ENCODE measurements at regions not wholly inside any gene's neighbourhood (a gene's known extent, or its start where the extent isn't known, plus 50 kb on each side); places are given as distances from the start of the nearest gene placed in this dataset.
"Not testable (repeated sequence)": the region's sequence is repeated elsewhere in the genome, so short reads cannot be mapped to it uniquely, and the experiment has no call there.

DNA sequence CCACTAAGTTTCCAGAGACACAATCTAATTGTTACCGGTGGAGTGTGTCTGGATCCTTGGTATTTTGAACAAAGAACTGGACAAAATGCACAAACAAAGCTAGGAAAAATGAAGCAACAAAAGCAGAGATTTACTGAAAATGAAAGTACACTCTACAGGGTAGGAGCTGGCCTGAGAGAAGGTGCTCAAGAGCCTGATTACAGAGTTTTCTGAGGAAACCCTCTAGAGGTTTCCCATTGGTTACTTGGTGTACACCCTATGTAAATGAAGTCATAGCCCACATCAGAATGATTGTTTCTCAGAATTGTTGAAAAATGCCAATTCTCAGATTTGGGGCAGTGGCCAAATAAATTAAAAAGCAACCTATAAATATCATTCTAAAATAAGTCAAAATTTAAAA lies 436.4 kb downstream of the KCNJ18 start:
- intact Hi-C loops (cut with micrococcal nuclease; ENCODE audit: unreplicated experiment): no loop called here
- Histone ChIP-seq H3K36me3 (ENCODE audit: control insufficient read depth, insufficient read depth, low read length) (no peaks in the 10 kb centered on the region), H3K9me3 (ENCODE audit: control insufficient read depth, insufficient read depth, low read depth, low read length) (no peaks in the 10 kb centered on the region), H3K4me3 (ENCODE audit: low read depth in 2 of 2, low read length in 2 of 2) (no peak overlapping the region), H3K27ac (ENCODE audit: low read length) (no peak overlapping the region), H3K27me3 (ENCODE audit: control insufficient read depth, insufficient read depth, low read length) (no peaks in the 10 kb centered on the region), H3K4me1 (ENCODE audit: control insufficient read depth, insufficient read depth, low read length) (no peaks in the 10 kb centered on the region)
- no peak for DNase-seq (ENCODE audit: low read depth, low spot score)
- ChIA-PET POLR2A (no interaction called here), CTCF (no interaction called here)
- in situ Hi-C loops (cut with HindIII; ENCODE audit: low pct_unique_long_range_greater_than_20kb, low sequenced_read_pairs): no loop called here
- ATAC-seq: no peak
- no TSS peak for BruUV-seq (replicated peaks)
- TF ChIP-seq SIN3A (IDR thresholded peaks at IDR 0.05; ENCODE audit: borderline replicate concordance, insufficient read depth, low read depth, low read length) (no peak), TCF7L2 (IDR thresholded peaks at IDR 0.05; ENCODE audit: low read depth, low read length) (no peak), POLR2AphosphoS5 (IDR thresholded peaks at IDR 0.05; ENCODE audit: low read depth, low read length) (no peak)
- TF ChIP-seq, protein P1, sequence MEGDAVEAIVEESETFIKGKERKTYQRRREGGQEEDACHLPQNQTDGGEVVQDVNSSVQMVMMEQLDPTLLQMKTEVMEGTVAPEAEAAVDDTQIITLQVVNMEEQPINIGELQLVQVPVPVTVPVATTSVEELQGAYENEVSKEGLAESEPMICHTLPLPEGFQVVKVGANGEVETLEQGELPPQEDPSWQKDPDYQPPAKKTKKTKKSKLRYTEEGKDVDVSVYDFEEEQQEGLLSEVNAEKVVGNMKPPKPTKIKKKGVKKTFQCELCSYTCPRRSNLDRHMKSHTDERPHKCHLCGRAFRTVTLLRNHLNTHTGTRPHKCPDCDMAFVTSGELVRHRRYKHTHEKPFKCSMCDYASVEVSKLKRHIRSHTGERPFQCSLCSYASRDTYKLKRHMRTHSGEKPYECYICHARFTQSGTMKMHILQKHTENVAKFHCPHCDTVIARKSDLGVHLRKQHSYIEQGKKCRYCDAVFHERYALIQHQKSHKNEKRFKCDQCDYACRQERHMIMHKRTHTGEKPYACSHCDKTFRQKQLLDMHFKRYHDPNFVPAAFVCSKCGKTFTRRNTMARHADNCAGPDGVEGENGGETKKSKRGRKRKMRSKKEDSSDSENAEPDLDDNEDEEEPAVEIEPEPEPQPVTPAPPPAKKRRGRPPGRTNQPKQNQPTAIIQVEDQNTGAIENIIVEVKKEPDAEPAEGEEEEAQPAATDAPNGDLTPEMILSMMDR (IDR thresholded peaks at IDR 0.05): no peak
- TF ChIP-seq, protein P2, sequence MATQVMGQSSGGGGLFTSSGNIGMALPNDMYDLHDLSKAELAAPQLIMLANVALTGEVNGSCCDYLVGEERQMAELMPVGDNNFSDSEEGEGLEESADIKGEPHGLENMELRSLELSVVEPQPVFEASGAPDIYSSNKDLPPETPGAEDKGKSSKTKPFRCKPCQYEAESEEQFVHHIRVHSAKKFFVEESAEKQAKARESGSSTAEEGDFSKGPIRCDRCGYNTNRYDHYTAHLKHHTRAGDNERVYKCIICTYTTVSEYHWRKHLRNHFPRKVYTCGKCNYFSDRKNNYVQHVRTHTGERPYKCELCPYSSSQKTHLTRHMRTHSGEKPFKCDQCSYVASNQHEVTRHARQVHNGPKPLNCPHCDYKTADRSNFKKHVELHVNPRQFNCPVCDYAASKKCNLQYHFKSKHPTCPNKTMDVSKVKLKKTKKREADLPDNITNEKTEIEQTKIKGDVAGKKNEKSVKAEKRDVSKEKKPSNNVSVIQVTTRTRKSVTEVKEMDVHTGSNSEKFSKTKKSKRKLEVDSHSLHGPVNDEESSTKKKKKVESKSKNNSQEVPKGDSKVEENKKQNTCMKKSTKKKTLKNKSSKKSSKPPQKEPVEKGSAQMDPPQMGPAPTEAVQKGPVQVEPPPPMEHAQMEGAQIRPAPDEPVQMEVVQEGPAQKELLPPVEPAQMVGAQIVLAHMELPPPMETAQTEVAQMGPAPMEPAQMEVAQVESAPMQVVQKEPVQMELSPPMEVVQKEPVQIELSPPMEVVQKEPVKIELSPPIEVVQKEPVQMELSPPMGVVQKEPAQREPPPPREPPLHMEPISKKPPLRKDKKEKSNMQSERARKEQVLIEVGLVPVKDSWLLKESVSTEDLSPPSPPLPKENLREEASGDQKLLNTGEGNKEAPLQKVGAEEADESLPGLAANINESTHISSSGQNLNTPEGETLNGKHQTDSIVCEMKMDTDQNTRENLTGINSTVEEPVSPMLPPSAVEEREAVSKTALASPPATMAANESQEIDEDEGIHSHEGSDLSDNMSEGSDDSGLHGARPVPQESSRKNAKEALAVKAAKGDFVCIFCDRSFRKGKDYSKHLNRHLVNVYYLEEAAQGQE (IDR thresholded peaks at IDR 0.05; ENCODE audit: insufficient read depth in 1 of 2, low read depth in 2 of 2, low read length in 1 of 2): no peak

DNA sequence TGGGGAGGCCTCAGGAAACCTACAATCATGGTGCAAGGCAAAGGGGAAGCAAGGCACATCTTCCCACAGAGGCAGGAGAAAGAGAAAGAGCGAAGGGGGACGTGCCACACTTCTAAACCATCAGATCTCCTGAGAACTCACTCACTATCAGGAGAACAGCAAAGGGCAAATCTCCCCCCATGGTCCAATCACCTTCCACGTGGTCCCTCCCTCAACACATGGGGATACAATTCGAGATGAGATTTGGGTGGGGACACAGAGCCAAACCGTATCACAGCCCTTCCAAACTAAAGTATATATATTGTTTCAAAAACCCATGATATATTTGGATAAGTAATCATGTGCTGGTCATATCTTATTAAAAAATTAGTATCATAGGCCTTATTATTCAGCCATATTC lies 437.6 kb downstream of the KCNJ18 start:
- DNase-seq (ENCODE audit: low read depth, low spot score); H3K27me3 ChIP-seq (ENCODE audit: control insufficient read depth, insufficient read depth, low read length); H3K27ac ChIP-seq (ENCODE audit: low read length); intact Hi-C loops (cut with micrococcal nuclease; ENCODE audit: unreplicated experiment); in situ Hi-C loops (cut with HindIII; ENCODE audit: low pct_unique_long_range_greater_than_20kb, low sequenced_read_pairs); H3K4me1 ChIP-seq (ENCODE audit: control insufficient read depth, insufficient read depth, low read length); H3K4me3 ChIP-seq (ENCODE audit: low read depth in 2 of 2, low read length in 2 of 2); ATAC-seq; H3K36me3 ChIP-seq (ENCODE audit: control insufficient read depth, insufficient read depth, low read length); H3K9me3 ChIP-seq (ENCODE audit: control insufficient read depth, insufficient read depth, low read depth, low read length); POLR2A ChIA-PET; CTCF ChIA-PET; BruUV-seq (replicated peaks): not testable (repeated sequence)

DNA sequence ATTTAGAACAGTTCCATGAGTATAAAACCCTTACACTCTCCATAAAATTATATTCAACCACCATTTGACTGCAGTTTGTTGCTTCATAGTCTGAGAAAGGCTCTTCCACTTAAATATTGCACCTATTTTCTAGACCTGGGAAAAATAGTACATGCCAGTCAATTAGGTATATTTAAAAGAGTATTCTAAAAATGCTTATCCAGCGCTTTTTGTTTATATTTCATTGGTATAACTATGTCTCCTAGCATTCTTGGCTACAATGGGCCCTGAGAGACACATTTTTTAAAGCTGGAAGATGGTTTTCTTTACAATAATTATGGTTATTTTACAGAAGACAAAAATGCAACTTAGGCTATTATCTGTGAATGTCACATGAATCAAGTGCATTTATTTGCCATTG lies 439.4 kb downstream of the KCNJ18 start:
- no peaks in the 10 kb centered on the region for H3K27me3 ChIP-seq (ENCODE audit: control insufficient read depth, insufficient read depth, low read length)
- no TSS peak for BruUV-seq (replicated peaks)
- no peaks in the 10 kb centered on the region for H3K4me1 ChIP-seq (ENCODE audit: control insufficient read depth, insufficient read depth, low read length)
- CTCF ChIA-PET: no interaction called here
- no peak for ATAC-seq
- intact Hi-C loops (cut with micrococcal nuclease; ENCODE audit: unreplicated experiment): no loop called here
- H3K4me3 ChIP-seq (ENCODE audit: low read depth in 2 of 2, low read length in 2 of 2): no peak overlapping the region
- no peaks in the 10 kb centered on the region for H3K9me3 ChIP-seq (ENCODE audit: control insufficient read depth, insufficient read depth, low read depth, low read length)
- H3K27ac ChIP-seq (ENCODE audit: low read length): no peak overlapping the region
- POLR2A ChIA-PET: interaction anchor here (0.6 kb wide), 2 partner anchors 61 to 1139 kb away, joined by 3 to 5 read pairs; no protein-coding TSS in a partner anchor
- no peaks in the 10 kb centered on the region for H3K36me3 ChIP-seq (ENCODE audit: control insufficient read depth, insufficient read depth, low read length)
- TF ChIP-seq, protein P2 (IDR thresholded peaks at IDR 0.05; ENCODE audit: insufficient read depth in 1 of 2, low read depth in 2 of 2, low read length in 1 of 2): no peak
- TF ChIP-seq SIN3A (IDR thresholded peaks at IDR 0.05; ENCODE audit: borderline replicate concordance, insufficient read depth, low read depth, low read length) (no peak), TCF7L2 (IDR thresholded peaks at IDR 0.05; ENCODE audit: low read depth, low read length) (no peak), POLR2AphosphoS5 (IDR thresholded peaks at IDR 0.05; ENCODE audit: low read depth, low read length) (no peak)
- TF ChIP-seq, protein P1 (IDR thresholded peaks at IDR 0.05): no peak
- in situ Hi-C loops (cut with HindIII; ENCODE audit: low pct_unique_long_range_greater_than_20kb, low sequenced_read_pairs): no loop called here
- DNase-seq (ENCODE audit: low read depth, low spot score): no peak

Data from Panc1 (cell line).